ENCODE measurements at regions not wholly inside any gene's neighbourhood (a gene's known extent, or its start where the extent isn't known, plus 50 kb on each side); places are given as distances from the start of the nearest gene placed in this dataset.

DNA sequence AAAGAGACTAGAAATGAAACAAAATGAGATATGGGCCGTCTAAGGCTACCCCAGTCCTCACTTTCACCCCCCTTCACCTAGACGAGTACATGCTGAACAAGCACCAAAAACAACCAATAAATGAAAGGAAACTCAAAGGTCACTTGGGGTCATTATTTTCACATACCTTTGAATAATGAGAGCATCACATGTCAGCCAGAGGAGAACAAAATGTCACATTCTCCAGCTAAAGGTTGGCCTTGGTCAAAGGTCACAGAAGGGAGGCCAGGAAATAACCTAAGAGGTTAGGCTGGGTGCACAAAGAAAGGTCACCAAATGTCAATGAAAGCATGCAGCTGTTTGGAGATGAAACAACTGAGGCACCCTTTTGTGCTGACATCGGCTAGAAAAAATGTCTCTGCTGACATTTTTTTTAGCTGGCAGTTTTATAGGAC is 288.7 kb upstream of the USP25 start:
- no peaks in the 10 kb centered on the region for H3K9me3 ChIP-seq
- H3K4me1 ChIP-seq = no peaks in the 10 kb centered on the region
- H3K4me3 ChIP-seq = no peak overlapping the region
- no peak for TF ChIP-seq CTCF (IDR thresholded peaks at IDR 0.05)
- no peaks in the 10 kb centered on the region for H3K27me3 ChIP-seq
- H3K36me3 ChIP-seq = no peaks in the 10 kb centered on the region
- no peak overlapping the region for H3K27ac ChIP-seq
- intact Hi-C loops (cut with DNase I) = no loop called here
- DNase-seq (ENCODE audit: low spot score in 2 of 2) = no peak

DNA sequence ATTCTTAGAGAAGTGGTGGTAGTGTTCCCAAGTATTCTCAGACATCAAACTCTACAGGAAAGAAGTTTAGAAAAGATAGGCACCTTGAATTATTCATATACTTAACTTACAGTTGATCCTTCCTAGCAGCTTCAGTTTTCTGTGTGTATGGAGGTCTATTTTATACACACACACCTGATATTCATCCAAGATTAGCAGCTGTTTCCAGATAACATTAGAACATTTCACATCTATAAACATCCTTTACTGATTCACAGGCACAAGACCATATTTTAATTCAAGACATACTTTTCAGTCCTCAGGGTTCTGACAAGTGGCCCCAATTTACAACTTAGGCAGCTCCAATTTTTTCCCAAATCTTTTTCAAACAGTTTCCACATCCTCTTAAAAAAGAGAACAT is 287.8 kb upstream of the USP25 start:
- intact Hi-C loops (cut with DNase I) = no loop called here
- Histone ChIP-seq H3K27me3 (no peaks in the 10 kb centered on the region), H3K4me1 (no peaks in the 10 kb centered on the region), H3K9me3 (no peaks in the 10 kb centered on the region), H3K27ac (no peak overlapping the region), H3K4me3 (no peak overlapping the region), H3K36me3 (no peaks in the 10 kb centered on the region)
- no peak for TF ChIP-seq CTCF (IDR thresholded peaks at IDR 0.05)
- DNase-seq (ENCODE audit: low spot score in 2 of 2) = no peak

DNA sequence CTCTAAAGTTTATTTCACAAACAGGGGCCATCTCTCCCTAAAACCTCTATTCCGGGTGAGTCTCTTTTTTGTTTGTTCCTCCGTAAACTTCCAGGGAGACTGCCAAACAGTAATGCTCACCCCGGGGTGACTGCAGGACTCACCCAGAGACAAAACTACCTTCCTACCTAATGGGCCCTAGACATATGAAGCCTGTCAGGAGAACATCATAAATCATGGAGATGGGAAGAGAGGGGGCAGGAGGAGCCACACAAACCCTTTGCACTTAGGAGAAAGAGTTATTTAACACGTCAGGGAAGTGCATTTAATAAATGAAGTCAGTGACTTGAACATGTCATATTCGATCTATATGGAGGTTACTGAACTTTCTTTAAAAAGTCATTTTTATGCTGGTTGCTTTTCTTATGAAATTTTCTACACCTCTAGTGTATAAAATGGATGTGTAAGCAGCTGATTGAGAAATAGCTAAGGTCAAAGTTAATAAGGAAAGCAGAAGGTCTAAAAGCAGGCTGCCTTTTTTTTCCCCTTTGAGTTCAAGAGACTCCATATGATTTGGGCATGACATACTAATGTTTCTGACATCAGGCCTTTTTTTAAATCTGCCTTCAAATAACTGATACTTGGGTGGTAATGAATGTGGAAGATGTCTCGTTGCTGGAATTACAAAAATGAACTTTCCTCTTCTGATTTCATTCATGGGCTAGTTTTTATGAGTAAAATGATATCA is 286.9 kb upstream of the USP25 start:
- H3K4me3 ChIP-seq = no peak overlapping the region
- intact Hi-C loops (cut with DNase I) = no loop called here
- DNase-seq (ENCODE audit: low spot score in 2 of 2) = no peak
- H3K36me3 ChIP-seq = no peaks in the 10 kb centered on the region
- H3K27me3 ChIP-seq = no peaks in the 10 kb centered on the region
- no peaks in the 10 kb centered on the region for H3K4me1 ChIP-seq
- no peak for TF ChIP-seq CTCF (IDR thresholded peaks at IDR 0.05)
- no peak overlapping the region for H3K27ac ChIP-seq
- H3K9me3 ChIP-seq = no peaks in the 10 kb centered on the region

- intact Hi-C loops (cut with DNase I) = no loop called here
- Histone ChIP-seq H3K27ac (no peak overlapping the region), H3K27me3 (no peaks in the 10 kb centered on the region), H3K9me3 (no peaks in the 10 kb centered on the region), H3K36me3 (no peaks in the 10 kb centered on the region), H3K4me3 (no peak overlapping the region), H3K4me1 (no peaks in the 10 kb centered on the region)
- no peak for TF ChIP-seq CTCF (IDR thresholded peaks at IDR 0.05)
- no peak for DNase-seq (ENCODE audit: low spot score in 2 of 2)
These were observed 286.1 kb upstream of the USP25 start for GRCh38 chr21:15443740-15444117.

DNA sequence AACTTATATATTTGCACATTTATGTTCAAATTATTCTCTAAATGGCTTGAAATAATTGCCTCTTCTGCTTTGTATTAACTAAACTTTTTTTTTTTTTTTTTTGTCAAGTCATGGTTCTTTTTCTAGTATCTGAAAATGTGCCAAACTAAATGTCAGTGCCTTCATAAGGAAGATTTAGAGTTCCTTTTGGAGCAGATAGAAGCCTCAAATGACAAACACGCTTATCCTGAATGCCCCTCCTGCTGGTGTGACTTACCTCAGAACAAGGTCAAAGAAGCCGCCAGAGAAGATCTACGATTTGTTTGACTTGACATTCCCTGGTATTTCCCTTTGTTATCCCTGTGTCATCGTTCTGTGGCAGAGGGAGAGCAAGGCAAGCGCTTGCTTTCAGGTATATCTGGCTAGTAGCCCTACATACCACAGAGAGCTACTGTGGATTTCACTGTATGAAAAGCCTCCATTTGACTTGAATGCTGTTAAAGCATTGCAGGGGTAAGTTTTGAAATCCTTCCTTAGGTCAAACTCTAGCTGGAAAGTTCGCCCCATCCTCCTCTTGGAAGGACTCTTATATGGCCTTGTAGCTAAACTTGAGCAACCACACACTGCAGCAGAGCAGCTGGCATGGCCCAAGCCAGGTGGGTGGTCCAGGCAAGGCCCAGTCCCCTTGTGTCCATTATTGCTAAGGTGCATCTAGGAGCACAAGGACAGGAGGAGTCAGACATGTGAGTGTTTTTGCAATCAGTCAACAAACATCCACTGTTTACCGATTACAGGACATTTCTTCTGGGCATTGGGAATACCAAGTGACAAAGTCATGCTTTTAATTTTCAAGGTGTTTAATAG is 285.4 kb upstream of the USP25 start:
- Histone ChIP-seq H3K27ac (no peak overlapping the region), H3K27me3 (no peaks in the 10 kb centered on the region), H3K36me3 (no peaks in the 10 kb centered on the region), H3K4me1 (no peaks in the 10 kb centered on the region), H3K4me3 (no peak overlapping the region), H3K9me3 (no peaks in the 10 kb centered on the region)
- intact Hi-C loops (cut with DNase I) = no loop called here
- TF ChIP-seq CTCF (IDR thresholded peaks at IDR 0.05) = no peak
- no peak for DNase-seq (ENCODE audit: low spot score in 2 of 2)
